CD1c-positive myeloid dendritic cell (primary cell): ENCODE measurements at regions not wholly inside any gene's neighbourhood (a gene's known extent, or its start where the extent isn't known, plus 50 kb on each side); places are given as distances from the start of the nearest gene placed in this dataset.

ENCODE experiments used
- DNase-seq: peaks from one replicate; pipeline ENCODE4 v3.0.0-alpha.2; 2016; ENCODE audit errors: extremely low spot score

GRCh38 chr14:87732562-87732961, 260.4 kb downstream of the GALC start:
- no peak for DNase-seq

GRCh38 chr14:87725318-87725717, 267.7 kb downstream of the GALC start:
- no peak for DNase-seq

GRCh38 chr14:87712396-87713090, 280.4 kb downstream of the GALC start:
- no peak for DNase-seq

- no peak for DNase-seq
These were observed 287.5 kb downstream of the GALC start for GRCh38 chr14:87705439-87705896.

GRCh38 chr14:87698481-87698880, 294.5 kb downstream of the GALC start:
- no peak for DNase-seq

GRCh38 chr14:87696485-87696884, 296.5 kb downstream of the GALC start:
- DNase-seq = no peak

- no peak for DNase-seq
These were observed 301.7 kb downstream of the GALC start for GRCh38 chr14:87691042-87691881.

- DNase-seq = no peak
These were observed 302.8 kb downstream of the GALC start for GRCh38 chr14:87690076-87690613.

GRCh38 chr14:87688524-87688923, 304.5 kb downstream of the GALC start:
- no peak for DNase-seq

GRCh38 chr14:87687420-87687819, 305.6 kb downstream of the GALC start:
- DNase-seq = no peak

- DNase-seq = no peak
These were observed 306.2 kb downstream of the GALC start for GRCh38 chr14:87686746-87687145.

GRCh38 chr14:87679866-87680265, 313.1 kb downstream of the GALC start:
- no peak for DNase-seq

- DNase-seq = no peak
These were observed 314.4 kb downstream of the GALC start for GRCh38 chr14:87678624-87679023.

GRCh38 chr14:87676814-87677437, 316.1 kb downstream of the GALC start:
- no peak for DNase-seq

GRCh38 chr14:87667659-87668058, 325.3 kb downstream of the GALC start:
- no peak for DNase-seq

- DNase-seq = no peak
These were observed 336.7 kb downstream of the GALC start for GRCh38 chr14:87656315-87656714.

- no peak for DNase-seq
These were observed 340.7 kb downstream of the GALC start for GRCh38 chr14:87652278-87652677.

- no peak for DNase-seq
These were observed 348.3 kb downstream of the GALC start for GRCh38 chr14:87644689-87645088.

GRCh38 chr14:87643005-87643404, 350.0 kb downstream of the GALC start:
- DNase-seq = no peak

GRCh38 chr14:87640553-87640952, 352.4 kb downstream of the GALC start:
- DNase-seq = no peak

GRCh38 chr14:87638196-87638595, 354.8 kb downstream of the GALC start:
- DNase-seq = no peak

- DNase-seq = no peak
These were observed 357.5 kb downstream of the GALC start for GRCh38 chr14:87635442-87635841.
